GM12878 (cell line): ENCODE measurements at regions not wholly inside any gene's neighbourhood (a gene's known extent, or its start where the extent isn't known, plus 50 kb on each side); places are given as distances from the start of the nearest gene placed in this dataset.

Source experiments
- ATAC-seq: fragments of 200-7000 bp; cut with Tn5 transposase; 3 replicates; pipeline ENCODE4 v1.9.1; 2020; ENCODE audit warnings: mild to moderate bottlenecking, moderate library complexity
- BruUV-seq: library from RNA; stranded (reverse); fragments of 400-500 nt; replicated peaks from 2 replicates; lab custom pipeline; 2021; lab: Mats Ljungman, UMichigan
- CTCF ChIA-PET: fragments of 300-600 bp; sonication (Branson Sonifier 250); formaldehyde crosslinking; extraction: SDS; loops from one replicate; lab custom pipeline; 2021; ENCODE audit warnings: inconsistent platforms; lab: Yijun Ruan, JAX
- POLR2A ChIA-PET: fragments of 350-600 bp; formaldehyde crosslinking; extraction: SDS; loops from one replicate; lab custom pipeline; 2021; ENCODE audit warnings: inconsistent platforms; lab: Charles Lee
- RAD21 ChIA-PET: fragments of 300-600 bp; sonication (Branson Sonifier 250); formaldehyde crosslinking; loops from one replicate; lab custom pipeline; 2023; ENCODE audit warnings: antibody characterized with exemption; ENCODE audit not compliant: unreplicated experiment; lab: Charles Lee
- SMC1A ChIA-PET: fragments of 300-600 bp; sonication (Branson Sonifier 250); formaldehyde crosslinking; loops from one replicate; lab custom pipeline; 2023; ENCODE audit not compliant: unreplicated experiment, uncharacterized antibody; lab: Charles Lee
- DNase-seq: peaks from one replicate; pipeline ENCODE4 v3.0.0-alpha.2; 2011; ENCODE audit warnings: low read depth, low spot score
- FAIRE-seq: peaks from 3 replicates; lab custom pipeline; 2011; peaks lifted over from hg19 to GRCh38; lab: Jason Lieb, UNC
- H2AFZ ChIP-seq: 2 replicates; pipeline ENCODE4 v1.6.0; 2011; ENCODE audit warnings: low read depth, low read length, control low read depth; ENCODE audit not compliant: control insufficient read depth
- H3K27ac ChIP-seq: 2 replicates; pipeline ENCODE4 v1.5.1; 2011; ENCODE audit warnings: control low read depth; ENCODE audit not compliant: control insufficient read depth, insufficient read depth
- H3K27me3 ChIP-seq, 2 experiments: replicated peaks in 1 of 2; 2 replicates each; pipeline versions ENCODE4 v1.6.0 to v1.6.1; 2011; ENCODE audit warnings: low read length in 1 of 2; ENCODE audit not compliant: control insufficient read depth in 2 of 2, insufficient read depth in 2 of 2
- H3K36me3 ChIP-seq, 2 experiments: 2 replicates each; pipeline ENCODE4 v1.5.1; 2011; ENCODE audit warnings: low read length in 1 of 2; ENCODE audit not compliant: control insufficient read depth in 2 of 2, insufficient read depth in 2 of 2
- H3K4me1 ChIP-seq: 2 replicates; pipeline ENCODE4 v1.6.1; 2011; ENCODE audit warnings: mild to moderate bottlenecking, low read length, moderate library complexity, mixed read lengths; ENCODE audit not compliant: control insufficient read depth, insufficient read depth
- H3K4me2 ChIP-seq: 2 replicates; pipeline ENCODE4 v1.6.0; 2011; ENCODE audit warnings: control low read depth; ENCODE audit not compliant: control insufficient read depth, insufficient read depth
- H3K4me3 ChIP-seq: fragments of 200-600 bp; sonication (generic); 2 replicates; pipeline ENCODE4 v1.5.1; 2016
- H3K79me2 ChIP-seq: 2 replicates; pipeline ENCODE4 v1.6.0; 2011; ENCODE audit warnings: low read length; ENCODE audit not compliant: control insufficient read depth, insufficient read depth
- H3K9ac ChIP-seq: 2 replicates; pipeline ENCODE4 v1.8.0; 2011; ENCODE audit warnings: low read length, control low read depth, mixed read lengths; ENCODE audit not compliant: control insufficient read depth, insufficient read depth
- H3K9me3 ChIP-seq: replicated peaks from 3 replicates; pipeline ENCODE4 v1.5.1; 2011; ENCODE audit warnings: mild to moderate bottlenecking, low read length; ENCODE audit not compliant: control insufficient read depth, insufficient read depth
- H4K20me1 ChIP-seq: 2 replicates; pipeline ENCODE4 v1.6.0; 2011; ENCODE audit not compliant: control insufficient read depth, insufficient read depth
- BCL3 ChIP-seq: IDR thresholded peaks from 2 replicates; pipeline ENCODE4 v1.6.1; 2011; ENCODE audit warnings: borderline replicate concordance, low read depth, mild to moderate bottlenecking, moderate library complexity, low read length; ENCODE audit not compliant: insufficient read depth, poor library complexity, severe bottlenecking
- CREM ChIP-seq: IDR thresholded peaks from 2 replicates; pipeline ENCODE4 v1.6.1; 2014; ENCODE audit warnings: antibody characterized with exemption, low read depth
- EED ChIP-seq: sonication (generic); IDR thresholded peaks from 2 replicates; pipeline ENCODE4 v1.6.1; 2016; ENCODE audit warnings: antibody characterized with exemption, low read depth
- ETV6 ChIP-seq, 2 experiments: fragments of 450-650 bp in 1 of 2; IDR thresholded peaks in 1 of 2; conservative IDR thresholded peaks in 1 of 2; 2 replicates each; pipeline ENCODE4 v1.6.1; 2014; ENCODE audit warnings: antibody characterized with exemption in 1 of 2, borderline replicate concordance in 1 of 2, low read depth in 1 of 2, mild to moderate bottlenecking in 1 of 2, moderate library complexity in 1 of 2
- EZH2 ChIP-seq: IDR thresholded peaks from 2 replicates; pipeline ENCODE4 v1.6.1; 2012; ENCODE audit warnings: low read depth, mild to moderate bottlenecking, control low read depth, inconsistent platforms, low read length, borderline replicate concordance; ENCODE audit not compliant: control insufficient read depth
- FOS ChIP-seq: IDR thresholded peaks from 3 replicates; pipeline ENCODE4 v1.6.1; 2011; ENCODE audit warnings: borderline replicate concordance; ENCODE audit not compliant: insufficient read length; ENCODE audit errors: extremely low read depth
- MLLT1 ChIP-seq: fragments of 450-650 bp; IDR thresholded peaks from 2 replicates; pipeline ENCODE4 v1.6.1; 2016; ENCODE audit warnings: mild to moderate bottlenecking
- RCOR1 ChIP-seq: conservative IDR thresholded peaks from 2 replicates; pipeline ENCODE4 v1.6.1; 2012; ENCODE audit warnings: low read depth, low read length, improper control_type of control experiment
- SKIL ChIP-seq: fragments of 450-650 bp; IDR thresholded peaks from 2 replicates; pipeline ENCODE4 v1.6.1; 2017; ENCODE audit warnings: mild to moderate bottlenecking, low read depth, inconsistent platforms; ENCODE audit not compliant: poor library complexity, severe bottlenecking
- STAT3 ChIP-seq: IDR thresholded peaks from 2 replicates; pipeline ENCODE4 v1.6.1; 2011; ENCODE audit warnings: low read depth, low read length, improper control_type of control experiment
- TCF3 ChIP-seq: IDR thresholded peaks from 2 replicates; pipeline ENCODE4 v1.6.1; 2012; ENCODE audit warnings: low read depth, mild to moderate bottlenecking, low read length, borderline replicate concordance; ENCODE audit not compliant: insufficient read depth
- WGBS: methylation state at CpG from one replicate; pipeline ENCODE4 v1.1.6; 2016; ENCODE audit warnings: low lambda C conversion rate; ENCODE audit not compliant: insufficient replicate concordance, insufficient coverage; ENCODE audit errors: missing lambda C conversion rate; 5-methylcytosine and 5-hydroxymethylcytosine counted together
- in situ Hi-C: fragments of 300-500 bp; cut with MboI; formaldehyde crosslinking; loops from 9 replicates; pipeline ENCODE4 v1.14.3; 2018; ENCODE audit warnings: mixed read lengths
- intact Hi-C: fragments of 100-400 bp; cut with micrococcal nuclease; formaldehyde crosslinking; loops from one replicate; pipeline ENCODE4 v1.14.2; 2022; ENCODE audit not compliant: unreplicated experiment

- POLR2A ChIA-PET = no interaction called here
- H3K4me3 ChIP-seq = no peak overlapping the region
- H3K36me3 ChIP-seq = no peaks in the 10 kb centered on the region
- H3K4me2 ChIP-seq = no peak overlapping the region
- DNase-seq = no peak
- H3K27ac ChIP-seq = no peak overlapping the region
- intact Hi-C loops (no loop called here), in situ Hi-C loops (no loop called here)
- no peaks in the 10 kb centered on the region; a peak in 1 of 4 replicates for H3K27me3 ChIP-seq
- no peak for TF ChIP-seq TCF3
- no peak for TF ChIP-seq EED
- no peak for TF ChIP-seq SKIL
- no peak for TF ChIP-seq MLLT1
- TF ChIP-seq EZH2 = no peak
- TF ChIP-seq RCOR1 = no peak
- TF ChIP-seq BCL3 = no peak
- no peak for TF ChIP-seq ETV6 (conservative IDR thresholded peaks at IDR 0.05 in 1 of 2, IDR thresholded peaks at IDR 0.05 in 1 of 2; ENCODE audit: borderline replicate concordance in 1 of 2, low read depth in 1 of 2)
- no peak for TF ChIP-seq STAT3
- TF ChIP-seq FOS = no peak
- TF ChIP-seq CREM = no peak
- no peak overlapping the region for H3K9ac ChIP-seq
- peaks cover 8% of the 10 kb centered on the region; the same call in 2 of the 3 replicates for H3K9me3 ChIP-seq
- no peaks in the 10 kb centered on the region for H3K79me2 ChIP-seq
- no peaks in the 10 kb centered on the region for H4K20me1 ChIP-seq
- FAIRE-seq = no peak
- WGBS = 0% methylated on average over 2 of the region's 2 CpGs
- SMC1A ChIA-PET = interaction anchor here (0.7 kb wide), 1 partner anchor 11 kb away, joined by 3 read pairs; no protein-coding TSS in a partner anchor
- RAD21 ChIA-PET = no interaction called here
- CTCF ChIA-PET = interaction anchor here (1.7 kb wide), 1 partner anchor 11 kb away, joined by 7 read pairs; no protein-coding TSS in a partner anchor
- peaks cover 5% of the 10 kb centered on the region for H3K4me1 ChIP-seq
- H2AFZ ChIP-seq = no peak overlapping the region
- no peak for ATAC-seq
- no TSS peak for BruUV-seq
Measured at GRCh38 chr3:10563396-10563795, 58.0 kb upstream of the ATP2B2 start.
